AG09319 (cell line): ENCODE measurements at regions not wholly inside any gene's neighbourhood (a gene's known extent, or its start where the extent isn't known, plus 50 kb on each side); places are given as distances from the start of the nearest gene placed in this dataset.

Experiments
- DNase-seq: peaks from one replicate; pipeline ENCODE4 v3.0.0-alpha.2; 2010; ENCODE audit warnings: low read depth; ENCODE audit errors: extremely low read depth
- TF ChIP-seq, protein P1 (sequence below): IDR thresholded peaks from 2 replicates; pipeline ENCODE4 v1.5.1; 2011; ENCODE audit warnings: low read depth, mild to moderate bottlenecking, inconsistent platforms, low read length, moderate library complexity

DNA sequence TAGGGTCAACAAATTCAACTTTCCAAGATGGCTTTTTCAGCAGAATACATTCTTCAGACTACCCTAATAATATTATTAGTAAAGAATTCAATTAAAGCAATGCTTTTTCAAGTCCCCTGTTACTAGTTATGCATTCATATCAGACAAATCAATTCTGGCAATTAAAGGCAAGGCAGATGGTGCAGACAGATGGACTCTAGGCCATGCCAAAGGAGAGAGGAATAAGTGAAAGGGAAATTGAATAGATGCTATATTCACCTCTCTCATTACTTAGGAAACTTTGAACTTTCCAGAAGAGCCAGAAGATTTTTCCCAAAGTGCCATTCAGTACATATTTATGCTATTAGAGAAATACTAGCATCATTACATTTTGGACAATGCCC, 487.7 kb upstream of the RASGRP1 start:
- no peak for DNase-seq
- TF ChIP-seq, protein P1, sequence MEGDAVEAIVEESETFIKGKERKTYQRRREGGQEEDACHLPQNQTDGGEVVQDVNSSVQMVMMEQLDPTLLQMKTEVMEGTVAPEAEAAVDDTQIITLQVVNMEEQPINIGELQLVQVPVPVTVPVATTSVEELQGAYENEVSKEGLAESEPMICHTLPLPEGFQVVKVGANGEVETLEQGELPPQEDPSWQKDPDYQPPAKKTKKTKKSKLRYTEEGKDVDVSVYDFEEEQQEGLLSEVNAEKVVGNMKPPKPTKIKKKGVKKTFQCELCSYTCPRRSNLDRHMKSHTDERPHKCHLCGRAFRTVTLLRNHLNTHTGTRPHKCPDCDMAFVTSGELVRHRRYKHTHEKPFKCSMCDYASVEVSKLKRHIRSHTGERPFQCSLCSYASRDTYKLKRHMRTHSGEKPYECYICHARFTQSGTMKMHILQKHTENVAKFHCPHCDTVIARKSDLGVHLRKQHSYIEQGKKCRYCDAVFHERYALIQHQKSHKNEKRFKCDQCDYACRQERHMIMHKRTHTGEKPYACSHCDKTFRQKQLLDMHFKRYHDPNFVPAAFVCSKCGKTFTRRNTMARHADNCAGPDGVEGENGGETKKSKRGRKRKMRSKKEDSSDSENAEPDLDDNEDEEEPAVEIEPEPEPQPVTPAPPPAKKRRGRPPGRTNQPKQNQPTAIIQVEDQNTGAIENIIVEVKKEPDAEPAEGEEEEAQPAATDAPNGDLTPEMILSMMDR = no peak

DNA sequence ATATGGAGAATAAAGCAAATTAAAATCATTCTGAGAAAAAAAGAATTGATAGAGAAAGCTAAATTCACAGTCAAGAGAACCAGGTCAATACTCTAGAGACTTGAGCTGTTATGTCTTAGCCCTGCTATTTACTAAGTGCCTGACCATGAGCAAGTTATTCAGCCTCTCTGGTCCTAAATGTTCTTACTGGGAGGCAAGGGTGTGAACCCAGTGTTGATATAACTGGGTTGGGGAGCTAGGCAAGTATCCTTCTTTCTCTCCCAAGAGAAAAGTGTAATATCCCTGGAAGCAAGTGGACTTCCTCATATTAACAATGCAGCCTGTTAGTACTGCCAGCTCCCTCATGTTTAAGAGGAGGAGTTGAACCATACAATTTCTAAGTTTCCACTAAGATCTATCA, 488.9 kb upstream of the RASGRP1 start:
- TF ChIP-seq, protein P1 = no peak
- no peak for DNase-seq

DNA sequence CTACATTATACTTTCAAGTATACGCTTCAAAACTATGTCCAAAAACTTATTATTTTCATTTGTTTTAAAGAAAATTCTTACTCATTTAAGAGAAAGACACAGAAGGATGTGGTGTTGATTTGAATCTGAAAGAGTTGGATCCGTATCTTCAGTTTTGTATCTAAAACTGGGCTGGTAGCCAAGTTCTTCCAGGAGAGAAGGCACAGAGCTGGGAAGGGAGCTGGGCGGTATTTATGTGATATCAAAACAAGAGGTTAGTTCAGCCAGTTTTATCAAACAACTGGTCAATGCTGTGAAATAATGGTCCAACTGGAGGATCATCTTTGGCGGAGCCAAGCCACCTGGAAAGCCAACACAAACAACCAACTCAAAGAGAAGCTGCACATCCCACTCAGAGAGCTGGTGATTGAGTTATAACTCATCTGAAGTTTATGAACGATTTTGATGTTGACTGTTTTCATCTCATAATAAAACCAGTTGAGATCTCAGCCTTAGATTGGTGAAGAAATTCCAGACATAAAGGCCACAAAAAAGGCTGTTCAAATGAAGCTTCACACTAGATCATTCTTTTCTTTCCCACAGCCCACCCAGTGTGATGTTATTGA, 489.6 kb upstream of the RASGRP1 start:
- TF ChIP-seq, protein P1 = no peak
- DNase-seq = no peak

DNA sequence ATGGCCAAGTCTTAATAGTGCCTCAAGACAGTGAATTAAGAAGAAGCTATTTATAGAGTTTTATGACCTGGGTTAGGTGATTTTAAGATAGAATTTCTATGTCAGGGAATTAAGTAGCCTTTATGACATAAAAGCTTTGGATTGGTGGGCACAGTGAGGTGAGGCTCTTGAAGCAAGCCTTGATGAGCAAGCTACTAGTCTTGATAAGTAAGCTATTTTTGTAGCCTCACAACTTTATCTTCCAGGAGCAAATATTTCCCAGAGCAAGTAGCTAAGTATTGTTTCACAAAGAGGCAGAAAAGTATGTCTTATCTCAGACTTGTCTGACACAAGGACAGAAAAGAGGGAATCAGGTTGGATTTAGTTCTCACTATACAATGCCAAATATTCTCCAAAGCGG, 491.7 kb upstream of the RASGRP1 start:
- TF ChIP-seq, protein P1 = no peak
- DNase-seq = no peak

DNA sequence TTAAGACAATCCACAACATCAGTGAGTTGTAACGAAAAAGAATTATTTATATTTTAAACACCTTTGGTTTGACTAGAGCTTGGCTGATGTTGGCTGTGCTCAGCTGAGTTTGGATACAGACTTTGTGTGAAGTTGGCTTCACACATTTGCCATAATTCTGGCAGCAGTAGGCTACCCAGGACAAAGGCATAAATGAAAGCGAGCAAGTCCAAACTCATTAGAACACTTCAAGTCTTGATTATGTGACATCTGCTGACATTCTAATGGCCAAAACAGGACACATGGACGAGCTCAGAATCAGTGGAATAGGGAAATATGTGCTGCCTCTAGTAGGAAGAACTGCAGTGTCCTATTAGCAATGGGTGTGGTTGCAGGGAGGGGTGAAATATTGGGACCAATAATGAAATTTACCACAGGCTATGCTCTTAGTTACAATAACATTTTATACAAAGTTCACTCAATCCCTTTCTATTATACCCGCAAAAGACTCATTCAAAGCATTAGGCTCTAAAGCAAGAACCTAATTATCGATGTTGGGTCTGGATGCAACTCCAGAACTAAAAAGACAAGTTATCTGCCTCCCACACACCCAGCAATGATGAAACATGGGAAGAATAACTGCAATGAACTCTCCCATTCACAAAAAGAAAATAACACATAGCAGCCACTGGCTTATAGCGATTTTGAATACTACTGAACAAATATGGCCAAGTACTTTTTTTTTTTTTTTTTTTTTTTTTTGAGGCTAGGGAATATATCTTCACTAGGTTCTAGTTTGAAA, 493.9 kb upstream of the RASGRP1 start:
- no peak for DNase-seq
- TF ChIP-seq, protein P1 = no peak

DNA sequence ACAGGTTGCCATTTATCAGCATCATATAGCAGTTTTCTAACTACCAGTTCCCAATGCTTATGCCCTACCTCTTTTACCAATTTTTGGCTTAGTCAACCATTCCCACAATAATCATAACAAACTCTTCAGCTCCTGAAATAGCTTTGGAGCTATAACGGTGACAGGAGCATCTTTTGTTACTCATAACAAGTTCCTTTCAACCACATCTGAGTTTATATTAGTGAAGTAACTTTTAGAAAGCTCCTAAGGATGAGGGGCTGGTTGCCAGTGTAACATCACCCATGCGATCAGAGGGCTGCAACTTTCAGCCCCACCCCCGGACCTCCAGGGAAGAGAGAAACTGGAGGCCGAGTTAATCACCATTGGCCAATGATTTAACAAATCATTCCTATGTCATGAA, 495.3 kb upstream of the RASGRP1 start:
- TF ChIP-seq, protein P1 = no peak
- no peak for DNase-seq

DNA sequence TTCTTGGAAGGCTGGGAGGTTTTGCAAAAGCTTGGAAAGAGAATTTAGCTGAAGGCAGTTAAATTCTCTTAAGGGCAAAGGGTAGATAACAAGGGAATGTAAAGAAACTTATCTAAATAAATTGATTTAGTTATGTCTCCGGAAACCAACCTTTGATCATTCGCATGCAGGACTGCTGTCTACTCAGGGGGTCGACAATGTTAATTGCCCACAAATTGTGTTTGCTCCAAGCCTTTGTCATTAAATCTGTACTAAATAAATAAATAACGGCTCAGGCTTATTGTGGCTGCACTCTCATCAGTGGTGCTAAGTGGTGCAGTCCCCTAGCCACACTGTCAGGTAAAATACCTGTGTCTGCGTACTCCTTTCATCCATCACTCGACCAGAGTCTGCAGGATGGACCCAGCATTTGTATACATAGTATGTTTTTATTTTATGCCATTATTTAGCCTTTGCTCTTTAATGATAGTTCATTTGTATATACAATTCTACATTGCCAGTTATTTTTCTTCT, 497.4 kb upstream of the RASGRP1 start:
- TF ChIP-seq, protein P1 = no peak
- DNase-seq = no peak
